ENCODE measurements at regions not wholly inside any gene's neighbourhood (a gene's known extent, or its start where the extent isn't known, plus 50 kb on each side); places are given as distances from the start of the nearest gene placed in this dataset.

- DNase-seq = no peak
Observed at GRCh38 chr1:58119971-58120370, 426.6 kb downstream of the OMA1 start.

GRCh38 chr1:58116284-58116683 is 430.2 kb downstream of the OMA1 start:
- no peak for DNase-seq

- no peak for DNase-seq
Observed at GRCh38 chr1:58109646-58110200, 436.8 kb downstream of the OMA1 start.

- no peak for DNase-seq
Observed at GRCh38 chr1:58108783-58109182, 437.7 kb downstream of the OMA1 start.

GRCh38 chr1:58107943-58108342 is 438.6 kb downstream of the OMA1 start:
- no peak for DNase-seq

- no peak for DNase-seq
Observed at GRCh38 chr1:58104960-58105359, 441.6 kb downstream of the OMA1 start.

- DNase-seq = no peak
Observed at GRCh38 chr1:58096714-58097113, 449.8 kb downstream of the OMA1 start.

GRCh38 chr1:58095183-58095582 is 451.3 kb downstream of the OMA1 start:
- DNase-seq = no peak

- no peak for DNase-seq
Observed at GRCh38 chr1:58094221-58094620, 452.3 kb downstream of the OMA1 start.

- no peak for DNase-seq
Observed at GRCh38 chr1:58090640-58091039, 455.9 kb downstream of the OMA1 start.

- DNase-seq = no peak
Observed at GRCh38 chr1:58089898-58090534, 456.5 kb downstream of the OMA1 start.

- DNase-seq = no peak
Observed at GRCh38 chr1:58084266-58084665, 462.3 kb downstream of the OMA1 start.

- no peak for DNase-seq
Observed at GRCh38 chr1:58082596-58082995, 463.9 kb downstream of the OMA1 start.

GRCh38 chr1:58076258-58076657 is 470.3 kb downstream of the OMA1 start:
- DNase-seq = no peak

GRCh38 chr1:58075188-58075578 is 471.3 kb downstream of the OMA1 start:
- DNase-seq = no peak

GRCh38 chr1:58072450-58072849 is 474.1 kb downstream of the OMA1 start:
- no peak for DNase-seq

GRCh38 chr1:58067082-58067481 is 479.4 kb downstream of the OMA1 start:
- no peak for DNase-seq

GRCh38 chr1:58065520-58065919 is 481.0 kb downstream of the OMA1 start:
- no peak for DNase-seq

GRCh38 chr1:58064166-58064565 is 482.4 kb downstream of the OMA1 start:
- DNase-seq = no peak

- DNase-seq = no peak
Observed at GRCh38 chr1:58063095-58063494, 483.4 kb downstream of the OMA1 start.

GRCh38 chr1:58062635-58063034 is 483.9 kb downstream of the OMA1 start:
- DNase-seq = no peak

GRCh38 chr1:58060559-58061170 is 485.9 kb downstream of the OMA1 start:
- no peak for DNase-seq

- no peak for DNase-seq
Observed at GRCh38 chr1:58059789-58060188, 486.7 kb downstream of the OMA1 start.

GRCh38 chr1:58058323-58058722 is 488.2 kb downstream of the OMA1 start:
- DNase-seq = no peak

GRCh38 chr1:58057826-58058225 is 488.7 kb downstream of the OMA1 start:
- no peak for DNase-seq
